K562 (cell line): ENCODE measurements at regions not wholly inside any gene's neighbourhood (a gene's known extent, or its start where the extent isn't known, plus 50 kb on each side); places are given as distances from the start of the nearest gene placed in this dataset.

ENCODE experiments used
- CAMTA2 ChIP-seq: fragments of 250-450 bp; sonication (Bioruptor Pico); conservative IDR thresholded peaks from 2 replicates; pipeline ENCODE4 v1.5.1; 2022
- CBFA2T2 ChIP-seq: fragments of 450-650 bp; conservative IDR thresholded peaks from 2 replicates; pipeline ENCODE4 v1.6.1; 2017; ENCODE audit warnings: mild to moderate bottlenecking
- FOXM1 ChIP-seq, 2 experiments: fragments of 450-650 bp in 1 of 2; sonication (generic) in 1 of 2; formaldehyde crosslinking in 1 of 2; IDR thresholded peaks; 2 replicates each; pipeline versions ENCODE4 v1.6.1 to v1.9.0; 2017 to 2022; ENCODE audit warnings: low read depth in 2 of 2, mild to moderate bottlenecking in 2 of 2, missing genetic modification reagents in 1 of 2, moderate library complexity in 1 of 2
- HDAC2 ChIP-seq: fragments of 450-650 bp; IDR thresholded peaks from 2 replicates; pipeline ENCODE4 v1.6.1; 2016; ENCODE audit warnings: mild to moderate bottlenecking
- NCOR1 ChIP-seq: fragments of 450-650 bp; IDR thresholded peaks from 2 replicates; pipeline ENCODE4 v1.6.1; 2016; ENCODE audit warnings: mild to moderate bottlenecking, moderate library complexity
- POLR2B ChIP-seq: fragments of 450-650 bp; IDR thresholded peaks from 2 replicates; pipeline ENCODE4 v1.6.1; 2018; ENCODE audit warnings: low read depth; ENCODE audit not compliant: partially characterized antibody
- RBFOX2 ChIP-seq: fragments of 200-400 bp; formaldehyde crosslinking; IDR thresholded peaks from 2 replicates; pipeline ENCODE4 v1.6.1; 2017; ENCODE audit warnings: low read depth, mild to moderate bottlenecking, low read length, moderate library complexity
- RBM39 ChIP-seq: fragments of 200-400 bp; formaldehyde crosslinking; optimal IDR thresholded peaks from 2 replicates; pipeline ENCODE3; 2018; ENCODE audit warnings: low read depth, low read length
- TCF3 ChIP-seq: sonication (generic); formaldehyde crosslinking; IDR thresholded peaks from 2 replicates; pipeline ENCODE4 v1.4.0; 2020; ENCODE audit warnings: mild to moderate bottlenecking, missing genetic modification reagents
- TRIM24 ChIP-seq, 2 experiments: fragments of 450-650 bp; IDR thresholded peaks; 2 replicates each; pipeline ENCODE4 v1.6.1; 2016
- TF ChIP-seq, protein P1 (sequence below), 3 experiments: fragments of 200-800 bp in 1 of 3; fragments of 250-450 bp in 1 of 3; fragments of 450-650 bp in 1 of 3; sonication (Bioruptor Pico) in 1 of 3; sonication (Bioruptor generic) in 1 of 3; formaldehyde crosslinking in 1 of 3; IDR thresholded peaks; 2 replicates each; pipeline versions ENCODE4 v1.6.1 to v1.8.0; 2016 to 2022; ENCODE audit warnings: mild to moderate bottlenecking in 2 of 3, missing genetic modification characterization in 2 of 3, missing compliant biosample characterization in 1 of 3, moderate library complexity in 1 of 3
- TF ChIP-seq, protein P2 (sequence below): sonication (generic); formaldehyde crosslinking; IDR thresholded peaks from 2 replicates; pipeline ENCODE4 v1.8.0; 2023; ENCODE audit warnings: mild to moderate bottlenecking, missing genetic modification reagents
- TF ChIP-seq, protein P3 (sequence below): conservative IDR thresholded peaks from 2 replicates; pipeline ENCODE4 v1.6.1; 2011; ENCODE audit warnings: low read depth, mild to moderate bottlenecking, low read length; ENCODE audit not compliant: control insufficient read depth
- TF ChIP-seq, protein P4 (sequence below): sonication (generic); formaldehyde crosslinking; IDR thresholded peaks from 2 replicates; pipeline ENCODE4 v1.8.0; 2022; ENCODE audit warnings: mild to moderate bottlenecking, missing genetic modification reagents

DNA sequence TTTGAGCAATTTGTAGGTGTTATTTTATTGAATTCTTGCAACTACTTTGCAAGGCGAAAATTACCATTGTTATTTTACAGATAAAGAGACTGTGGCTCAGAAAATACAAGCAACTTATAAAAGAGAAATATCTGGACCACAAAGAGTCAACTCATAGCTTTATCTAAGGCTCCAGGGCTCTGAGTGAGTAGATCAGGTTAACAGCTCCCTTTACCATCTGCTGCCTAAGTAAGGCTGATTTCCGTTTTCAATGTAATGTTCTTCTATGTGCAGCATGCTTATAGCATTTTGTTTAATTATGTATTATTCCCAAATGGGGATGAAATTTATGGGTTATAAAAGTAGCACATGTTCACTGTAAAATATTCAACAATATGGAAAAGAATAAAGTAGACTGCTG lies 299.1 kb upstream of the TNP1 start (continued):
- TF ChIP-seq, protein P1, sequence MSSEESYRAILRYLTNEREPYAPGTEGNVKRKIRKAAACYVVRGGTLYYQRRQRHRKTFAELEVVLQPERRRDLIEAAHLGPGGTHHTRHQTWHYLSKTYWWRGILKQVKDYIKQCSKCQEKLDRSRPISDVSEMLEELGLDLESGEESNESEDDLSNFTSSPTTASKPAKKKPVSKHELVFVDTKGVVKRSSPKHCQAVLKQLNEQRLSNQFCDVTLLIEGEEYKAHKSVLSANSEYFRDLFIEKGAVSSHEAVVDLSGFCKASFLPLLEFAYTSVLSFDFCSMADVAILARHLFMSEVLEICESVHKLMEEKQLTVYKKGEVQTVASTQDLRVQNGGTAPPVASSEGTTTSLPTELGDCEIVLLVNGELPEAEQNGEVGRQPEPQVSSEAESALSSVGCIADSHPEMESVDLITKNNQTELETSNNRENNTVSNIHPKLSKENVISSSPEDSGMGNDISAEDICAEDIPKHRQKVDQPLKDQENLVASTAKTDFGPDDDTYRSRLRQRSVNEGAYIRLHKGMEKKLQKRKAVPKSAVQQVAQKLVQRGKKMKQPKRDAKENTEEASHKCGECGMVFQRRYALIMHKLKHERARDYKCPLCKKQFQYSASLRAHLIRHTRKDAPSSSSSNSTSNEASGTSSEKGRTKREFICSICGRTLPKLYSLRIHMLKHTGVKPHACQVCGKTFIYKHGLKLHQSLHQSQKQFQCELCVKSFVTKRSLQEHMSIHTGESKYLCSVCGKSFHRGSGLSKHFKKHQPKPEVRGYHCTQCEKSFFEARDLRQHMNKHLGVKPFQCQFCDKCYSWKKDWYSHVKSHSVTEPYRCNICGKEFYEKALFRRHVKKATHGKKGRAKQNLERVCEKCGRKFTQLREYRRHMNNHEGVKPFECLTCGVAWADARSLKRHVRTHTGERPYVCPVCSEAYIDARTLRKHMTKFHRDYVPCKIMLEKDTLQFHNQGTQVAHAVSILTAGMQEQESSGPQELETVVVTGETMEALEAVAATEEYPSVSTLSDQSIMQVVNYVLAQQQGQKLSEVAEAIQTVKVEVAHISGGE (CRISPR knock-in tag; IDR thresholded peaks at IDR 0.05), result no peak
- TF ChIP-seq, protein P2, sequence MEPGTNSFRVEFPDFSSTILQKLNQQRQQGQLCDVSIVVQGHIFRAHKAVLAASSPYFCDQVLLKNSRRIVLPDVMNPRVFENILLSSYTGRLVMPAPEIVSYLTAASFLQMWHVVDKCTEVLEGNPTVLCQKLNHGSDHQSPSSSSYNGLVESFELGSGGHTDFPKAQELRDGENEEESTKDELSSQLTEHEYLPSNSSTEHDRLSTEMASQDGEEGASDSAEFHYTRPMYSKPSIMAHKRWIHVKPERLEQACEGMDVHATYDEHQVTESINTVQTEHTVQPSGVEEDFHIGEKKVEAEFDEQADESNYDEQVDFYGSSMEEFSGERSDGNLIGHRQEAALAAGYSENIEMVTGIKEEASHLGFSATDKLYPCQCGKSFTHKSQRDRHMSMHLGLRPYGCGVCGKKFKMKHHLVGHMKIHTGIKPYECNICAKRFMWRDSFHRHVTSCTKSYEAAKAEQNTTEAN (CRISPR knock-in tag), result no peak
- TF ChIP-seq RBM39 (no peak), CBFA2T2 (peak; percentile 62), TCF3 (peak; percentile 85), TRIM24 (IDR thresholded peaks at IDR 0.05) (peak in 1 of 2 experiments; percentile 59; a peak in 2 of 4 replicates), POLR2B (no peak), FOXM1 (IDR thresholded peaks at IDR 0.05; ENCODE audit: low read depth) (peak; percentile 33; the same call in 1 of the 2 replicates), FOXM1 (CRISPR knock-in tag; IDR thresholded peaks at IDR 0.05; ENCODE audit: low read depth) (no peak), HDAC2 (no peak), RBFOX2 (no peak), CAMTA2 (CRISPR knock-in tag) (no peak), NCOR1 (peak; percentile 43; the same call in 1 of the 2 replicates)
- TF ChIP-seq, protein P3, sequence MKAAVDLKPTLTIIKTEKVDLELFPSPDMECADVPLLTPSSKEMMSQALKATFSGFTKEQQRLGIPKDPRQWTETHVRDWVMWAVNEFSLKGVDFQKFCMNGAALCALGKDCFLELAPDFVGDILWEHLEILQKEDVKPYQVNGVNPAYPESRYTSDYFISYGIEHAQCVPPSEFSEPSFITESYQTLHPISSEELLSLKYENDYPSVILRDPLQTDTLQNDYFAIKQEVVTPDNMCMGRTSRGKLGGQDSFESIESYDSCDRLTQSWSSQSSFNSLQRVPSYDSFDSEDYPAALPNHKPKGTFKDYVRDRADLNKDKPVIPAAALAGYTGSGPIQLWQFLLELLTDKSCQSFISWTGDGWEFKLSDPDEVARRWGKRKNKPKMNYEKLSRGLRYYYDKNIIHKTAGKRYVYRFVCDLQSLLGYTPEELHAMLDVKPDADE, result no peak
- TF ChIP-seq, protein P4, sequence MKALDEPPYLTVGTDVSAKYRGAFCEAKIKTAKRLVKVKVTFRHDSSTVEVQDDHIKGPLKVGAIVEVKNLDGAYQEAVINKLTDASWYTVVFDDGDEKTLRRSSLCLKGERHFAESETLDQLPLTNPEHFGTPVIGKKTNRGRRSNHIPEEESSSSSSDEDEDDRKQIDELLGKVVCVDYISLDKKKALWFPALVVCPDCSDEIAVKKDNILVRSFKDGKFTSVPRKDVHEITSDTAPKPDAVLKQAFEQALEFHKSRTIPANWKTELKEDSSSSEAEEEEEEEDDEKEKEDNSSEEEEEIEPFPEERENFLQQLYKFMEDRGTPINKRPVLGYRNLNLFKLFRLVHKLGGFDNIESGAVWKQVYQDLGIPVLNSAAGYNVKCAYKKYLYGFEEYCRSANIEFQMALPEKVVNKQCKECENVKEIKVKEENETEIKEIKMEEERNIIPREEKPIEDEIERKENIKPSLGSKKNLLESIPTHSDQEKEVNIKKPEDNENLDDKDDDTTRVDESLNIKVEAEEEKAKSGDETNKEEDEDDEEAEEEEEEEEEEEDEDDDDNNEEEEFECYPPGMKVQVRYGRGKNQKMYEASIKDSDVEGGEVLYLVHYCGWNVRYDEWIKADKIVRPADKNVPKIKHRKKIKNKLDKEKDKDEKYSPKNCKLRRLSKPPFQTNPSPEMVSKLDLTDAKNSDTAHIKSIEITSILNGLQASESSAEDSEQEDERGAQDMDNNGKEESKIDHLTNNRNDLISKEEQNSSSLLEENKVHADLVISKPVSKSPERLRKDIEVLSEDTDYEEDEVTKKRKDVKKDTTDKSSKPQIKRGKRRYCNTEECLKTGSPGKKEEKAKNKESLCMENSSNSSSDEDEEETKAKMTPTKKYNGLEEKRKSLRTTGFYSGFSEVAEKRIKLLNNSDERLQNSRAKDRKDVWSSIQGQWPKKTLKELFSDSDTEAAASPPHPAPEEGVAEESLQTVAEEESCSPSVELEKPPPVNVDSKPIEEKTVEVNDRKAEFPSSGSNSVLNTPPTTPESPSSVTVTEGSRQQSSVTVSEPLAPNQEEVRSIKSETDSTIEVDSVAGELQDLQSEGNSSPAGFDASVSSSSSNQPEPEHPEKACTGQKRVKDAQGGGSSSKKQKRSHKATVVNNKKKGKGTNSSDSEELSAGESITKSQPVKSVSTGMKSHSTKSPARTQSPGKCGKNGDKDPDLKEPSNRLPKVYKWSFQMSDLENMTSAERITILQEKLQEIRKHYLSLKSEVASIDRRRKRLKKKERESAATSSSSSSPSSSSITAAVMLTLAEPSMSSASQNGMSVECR (CRISPR knock-in tag), result no peak
